ENCODE measurements at regions not wholly inside any gene's neighbourhood (a gene's known extent, or its start where the extent isn't known, plus 50 kb on each side); places are given as distances from the start of the nearest gene placed in this dataset.

GRCh38 chr17:52666264-52666663 is 507.8 kb upstream of the CA10 start:
- Histone ChIP-seq H3K4me3 (no peak overlapping the region), H3K27ac (no peak overlapping the region), H3K4me1 (no peaks in the 10 kb centered on the region), H3K9me3 (peaks cover 6% of the 10 kb centered on the region; the same call in 1 of the 3 replicates), H3K4me2 (no peak overlapping the region)
- 0% methylated on average over 1 of the region's 1 CpG for WGBS (ENCODE audit: missing lambda C conversion rate)
- DNase-seq (ENCODE audit: low read depth in 1 of 2, low spot score in 1 of 2) (no peak), FAIRE-seq (no peak), ATAC-seq (no peak)
- POLR2A ChIA-PET = no interaction called here
- CTCF ChIA-PET = no interaction called here
- TF ChIP-seq E2F6 (IDR thresholded peaks at IDR 0.05; ENCODE audit: borderline replicate concordance, low read depth) (no peak), FOXS1 (CRISPR knock-in tag; IDR thresholded peaks at IDR 0.05) (no peak), POLR2AphosphoS2 (conservative IDR thresholded peaks at IDR 0.05; ENCODE audit: low read length) (no peak), ELK1 (IDR thresholded peaks at IDR 0.05; ENCODE audit: low read depth, low read length) (no peak), TFCP2L1 (CRISPR knock-in tag; IDR thresholded peaks at IDR 0.05) (no peak), MAZ (IDR thresholded peaks at IDR 0.05; ENCODE audit: borderline replicate concordance, low read depth, low read length) (no peak), ZC3H11A (IDR thresholded peaks at IDR 0.05) (no peak), PHF8 (IDR thresholded peaks at IDR 0.05; ENCODE audit: borderline replicate concordance, low read depth) (no peak), CTCF (IDR thresholded peaks at IDR 0.05) (no peak), SMC3 (IDR thresholded peaks at IDR 0.05) (no peak), HEYL (CRISPR knock-in tag; IDR thresholded peaks at IDR 0.05) (no peak), MYC (IDR thresholded peaks at IDR 0.05; ENCODE audit: borderline replicate concordance, low read length) (no peak), BCL3 (IDR thresholded peaks at IDR 0.05) (no peak), ZSCAN20 (CRISPR knock-in tag; IDR thresholded peaks at IDR 0.05) (no peak)

GRCh38 chr17:52660692-52661091 is 502.2 kb upstream of the CA10 start:
- no peak overlapping the region for H3K4me2 ChIP-seq
- ATAC-seq = no peak
- ChIA-PET CTCF (no interaction called here), POLR2A (no interaction called here)
- DNase-seq (ENCODE audit: low read depth in 1 of 2, low spot score in 1 of 2) = no peak
- no peak for FAIRE-seq
- WGBS (ENCODE audit: missing lambda C conversion rate) = 9% methylated on average over 2 of the region's 2 CpGs
- no peaks in the 10 kb centered on the region for H3K9me3 ChIP-seq
- H3K4me1 ChIP-seq = no peaks in the 10 kb centered on the region
- TF ChIP-seq SMC3 (IDR thresholded peaks at IDR 0.05) (no peak), ZNF302 (CRISPR knock-in tag; IDR thresholded peaks at IDR 0.05) (no peak), TP53 (CRISPR knock-in tag; IDR thresholded peaks at IDR 0.05) (no peak), JUNB (IDR thresholded peaks at IDR 0.05) (no peak), BCL3 (IDR thresholded peaks at IDR 0.05) (no peak), POLR2A (IDR thresholded peaks at IDR 0.05; ENCODE audit: low read length) (no peak), ZSCAN20 (CRISPR knock-in tag; IDR thresholded peaks at IDR 0.05) (no peak), HMGXB4 (CRISPR knock-in tag; IDR thresholded peaks at IDR 0.05; ENCODE audit: borderline replicate concordance) (no peak), PHF8 (IDR thresholded peaks at IDR 0.05; ENCODE audit: borderline replicate concordance, low read depth) (no peak), EHF (CRISPR knock-in tag; IDR thresholded peaks at IDR 0.05) (no peak), ZC3H11A (IDR thresholded peaks at IDR 0.05) (no peak), ZFP36 (IDR thresholded peaks at IDR 0.05; ENCODE audit: borderline replicate concordance, partially characterized antibody) (no peak), MAFK (IDR thresholded peaks at IDR 0.05; ENCODE audit: partially characterized antibody) (no peak)
- no peak overlapping the region for H3K27ac ChIP-seq
- H3K4me3 ChIP-seq = no peak overlapping the region

All from A549 (cell line).